ENCODE measurements at regions not wholly inside any gene's neighbourhood (a gene's known extent, or its start where the extent isn't known, plus 50 kb on each side); places are given as distances from the start of the nearest gene placed in this dataset.

DNA sequence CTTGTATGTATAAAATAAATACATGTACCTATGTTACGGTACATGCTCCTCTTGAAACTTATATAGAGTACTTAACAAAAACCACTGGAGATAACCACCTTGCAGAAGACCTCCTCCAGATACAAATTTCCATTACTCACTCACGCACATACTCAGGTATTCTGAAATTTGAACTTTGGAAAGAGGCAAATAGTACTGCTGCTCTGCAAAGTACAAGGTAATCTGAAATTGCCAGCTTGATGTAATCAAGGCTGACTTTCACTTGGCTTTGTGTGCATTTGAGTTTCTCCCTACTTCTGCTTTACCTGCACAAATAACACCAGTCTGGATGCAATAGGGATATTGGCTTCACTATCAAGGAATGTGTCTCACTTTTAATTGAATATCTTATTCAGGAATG, 123.6 kb downstream of the FOXA2 start:
- H3K4me1 ChIP-seq (ENCODE audit: control insufficient read depth, low read depth, low read length): peaks cover 18% of the 10 kb centered on the region
- peaks cover 73% of the 10 kb centered on the region for H3K27me3 ChIP-seq (ENCODE audit: control insufficient read depth, insufficient read depth, low read length)
- H3K36me3 ChIP-seq (ENCODE audit: control insufficient read depth, low read depth, low read length): no peaks in the 10 kb centered on the region
- H3K9me3 ChIP-seq (ENCODE audit: control insufficient read depth, low read depth, low read length): no peaks in the 10 kb centered on the region
- no peak overlapping the region for H3K4me3 ChIP-seq (ENCODE audit: low read length)
- H3K9ac ChIP-seq (ENCODE audit: low read length): no peak overlapping the region
- H3K27ac ChIP-seq (ENCODE audit: low read length): no peak overlapping the region

DNA sequence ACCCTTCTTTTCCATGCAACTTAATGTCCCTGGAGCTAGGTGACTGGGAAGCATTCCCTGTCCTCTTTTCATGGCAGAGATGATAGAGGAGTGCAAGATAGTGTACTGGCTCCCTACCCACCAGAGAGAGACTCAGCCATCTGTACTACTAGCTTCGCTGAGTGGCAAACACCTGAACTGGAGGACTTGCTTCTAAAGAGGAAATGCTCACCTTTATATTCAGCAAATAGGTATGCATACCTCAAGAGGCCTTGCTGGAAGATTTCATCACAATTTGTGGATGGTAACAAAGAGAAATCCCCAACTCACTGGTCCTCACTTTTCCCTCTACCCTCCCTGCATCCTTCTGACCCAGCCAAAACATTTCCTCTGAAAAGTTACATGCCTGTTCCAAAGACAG, 124.1 kb downstream of the FOXA2 start:
- Histone ChIP-seq H3K27me3 (ENCODE audit: control insufficient read depth, insufficient read depth, low read length) (peaks cover 74% of the 10 kb centered on the region), H3K4me3 (ENCODE audit: low read length) (no peak overlapping the region), H3K27ac (ENCODE audit: low read length) (no peak overlapping the region), H3K36me3 (ENCODE audit: control insufficient read depth, low read depth, low read length) (no peaks in the 10 kb centered on the region), H3K9me3 (ENCODE audit: control insufficient read depth, low read depth, low read length) (no peaks in the 10 kb centered on the region), H3K4me1 (ENCODE audit: control insufficient read depth, low read depth, low read length) (peaks cover 22% of the 10 kb centered on the region), H3K9ac (ENCODE audit: low read length) (no peak overlapping the region)

DNA sequence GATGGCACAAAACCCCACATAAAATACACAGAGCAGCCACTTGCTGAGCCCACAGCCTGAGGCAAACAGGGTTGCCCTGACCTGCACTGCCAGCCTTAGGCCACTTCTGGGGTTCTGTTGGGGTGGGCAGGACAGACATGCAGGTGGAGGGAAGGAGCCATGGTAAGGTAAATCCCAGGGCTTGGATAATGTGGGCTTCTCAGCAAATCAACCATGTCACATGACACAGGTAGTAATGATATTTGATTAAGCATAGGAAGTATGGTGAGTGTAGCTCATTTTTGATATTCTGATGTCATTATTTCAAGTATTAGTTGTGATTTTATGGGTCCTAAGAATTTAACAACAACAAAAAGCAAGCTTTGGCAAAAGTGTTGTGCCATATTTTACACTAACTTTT, 124.6 kb downstream of the FOXA2 start:
- no peaks in the 10 kb centered on the region for H3K9me3 ChIP-seq (ENCODE audit: control insufficient read depth, low read depth, low read length)
- H3K9ac ChIP-seq (ENCODE audit: low read length): no peak overlapping the region
- no peak overlapping the region for H3K4me3 ChIP-seq (ENCODE audit: low read length)
- H3K27ac ChIP-seq (ENCODE audit: low read length): no peak overlapping the region
- no peaks in the 10 kb centered on the region for H3K36me3 ChIP-seq (ENCODE audit: control insufficient read depth, low read depth, low read length)
- H3K27me3 ChIP-seq (ENCODE audit: control insufficient read depth, insufficient read depth, low read length): peaks cover 75% of the 10 kb centered on the region
- peaks cover 22% of the 10 kb centered on the region for H3K4me1 ChIP-seq (ENCODE audit: control insufficient read depth, low read depth, low read length)

DNA sequence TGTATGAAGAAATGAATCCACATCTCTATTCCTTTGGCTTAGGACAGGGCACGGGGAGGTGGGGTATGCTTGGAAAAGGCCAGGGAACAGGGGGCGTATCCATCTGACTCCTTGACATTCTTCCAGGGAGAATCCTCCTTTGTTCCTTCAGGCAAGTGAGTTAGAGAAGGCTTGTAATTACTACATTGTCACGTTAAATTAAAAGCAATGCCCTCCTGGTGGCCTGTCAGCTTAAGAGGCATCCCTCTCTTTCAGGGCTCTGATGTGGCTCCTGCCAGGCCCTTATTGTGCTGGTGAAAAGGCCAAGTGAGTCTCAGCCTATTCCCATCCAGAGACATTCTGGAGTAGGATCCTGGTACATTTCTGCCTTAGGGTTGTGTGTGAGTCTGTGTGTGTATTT, 128.3 kb downstream of the FOXA2 start:
- Histone ChIP-seq H3K9ac (ENCODE audit: low read length) (no peak overlapping the region), H3K27me3 (ENCODE audit: control insufficient read depth, insufficient read depth, low read length) (peaks cover 95% of the 10 kb centered on the region), H3K4me3 (ENCODE audit: low read length) (no peak overlapping the region), H3K27ac (ENCODE audit: low read length) (no peak overlapping the region), H3K36me3 (ENCODE audit: control insufficient read depth, low read depth, low read length) (no peaks in the 10 kb centered on the region), H3K9me3 (ENCODE audit: control insufficient read depth, low read depth, low read length) (no peaks in the 10 kb centered on the region), H3K4me1 (ENCODE audit: control insufficient read depth, low read depth, low read length) (peaks cover 12% of the 10 kb centered on the region)

DNA sequence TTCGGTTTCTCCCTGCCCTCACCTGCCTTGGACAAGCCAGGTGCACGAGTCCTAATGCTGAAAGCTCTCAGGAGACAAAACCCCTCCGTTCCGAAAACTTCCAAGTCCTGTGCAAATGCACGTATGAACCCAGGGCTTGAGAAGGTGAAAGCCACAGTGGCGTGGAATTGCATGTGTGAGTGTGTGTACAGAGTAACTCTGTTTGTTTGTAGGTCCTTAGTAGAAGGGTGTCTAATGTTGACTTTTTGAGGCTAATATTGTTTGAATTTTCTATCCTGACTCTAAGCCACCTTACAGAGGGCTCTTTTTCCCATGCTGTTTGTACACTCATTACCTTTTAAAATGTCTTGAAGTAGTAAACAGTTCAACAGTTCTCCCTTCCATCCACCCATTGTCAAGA, 129.1 kb downstream of the FOXA2 start:
- H3K27ac ChIP-seq (ENCODE audit: low read length): no peak overlapping the region
- peaks cover 99% of the 10 kb centered on the region for H3K27me3 ChIP-seq (ENCODE audit: control insufficient read depth, insufficient read depth, low read length)
- H3K36me3 ChIP-seq (ENCODE audit: control insufficient read depth, low read depth, low read length): no peaks in the 10 kb centered on the region
- H3K9ac ChIP-seq (ENCODE audit: low read length): no peak overlapping the region
- no peaks in the 10 kb centered on the region for H3K9me3 ChIP-seq (ENCODE audit: control insufficient read depth, low read depth, low read length)
- H3K4me1 ChIP-seq (ENCODE audit: control insufficient read depth, low read depth, low read length): peaks cover 12% of the 10 kb centered on the region
- H3K4me3 ChIP-seq (ENCODE audit: low read length): no peak overlapping the region

DNA sequence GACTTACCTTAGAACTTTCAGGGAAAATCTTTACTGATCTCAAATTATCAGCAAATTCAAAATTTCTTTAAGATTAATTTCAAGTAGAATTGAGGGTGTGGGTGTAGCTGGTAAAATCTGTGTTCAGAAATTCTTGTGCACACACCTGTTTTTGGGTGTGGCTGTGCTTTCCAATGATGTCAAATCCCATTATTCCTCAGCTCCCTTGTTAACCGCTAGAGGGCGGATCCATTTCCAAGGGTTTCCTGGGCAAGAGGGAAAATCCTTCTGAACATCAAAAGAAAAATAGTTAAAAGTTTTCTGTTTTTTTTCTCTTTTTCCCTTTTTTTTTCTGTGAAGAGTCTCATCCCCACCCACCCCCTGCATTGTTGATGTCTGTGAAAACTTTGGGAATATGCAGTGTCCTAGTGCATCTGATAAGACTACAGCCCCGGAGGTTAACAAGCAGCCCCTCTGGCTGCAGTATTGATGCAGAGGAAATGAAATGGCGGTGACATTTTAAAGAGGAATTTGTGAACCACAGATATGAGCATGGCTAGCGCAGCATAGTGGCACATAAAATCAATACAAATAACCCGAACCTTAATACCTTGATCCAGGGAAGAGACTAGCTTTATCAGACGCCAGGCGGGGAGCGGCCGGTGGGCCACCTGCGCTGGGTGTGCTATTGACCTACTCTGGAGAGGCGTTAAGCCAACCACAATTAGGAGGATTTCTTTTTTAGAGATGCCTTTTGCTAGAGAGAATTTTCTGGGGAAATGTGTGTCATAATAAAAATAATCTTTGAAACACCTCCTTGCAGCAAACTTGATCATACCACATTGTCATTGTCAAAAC, 130.9 kb downstream of the FOXA2 start:
- Histone ChIP-seq H3K9ac (ENCODE audit: low read length) (no peak overlapping the region), H3K27ac (ENCODE audit: low read length) (no peak overlapping the region), H3K27me3 (ENCODE audit: control insufficient read depth, insufficient read depth, low read length) (peaks cover 99% of the 10 kb centered on the region), H3K4me1 (ENCODE audit: control insufficient read depth, low read depth, low read length) (peaks cover 12% of the 10 kb centered on the region), H3K36me3 (ENCODE audit: control insufficient read depth, low read depth, low read length) (no peaks in the 10 kb centered on the region), H3K4me3 (ENCODE audit: low read length) (no peak overlapping the region), H3K9me3 (ENCODE audit: control insufficient read depth, low read depth, low read length) (no peaks in the 10 kb centered on the region)

DNA sequence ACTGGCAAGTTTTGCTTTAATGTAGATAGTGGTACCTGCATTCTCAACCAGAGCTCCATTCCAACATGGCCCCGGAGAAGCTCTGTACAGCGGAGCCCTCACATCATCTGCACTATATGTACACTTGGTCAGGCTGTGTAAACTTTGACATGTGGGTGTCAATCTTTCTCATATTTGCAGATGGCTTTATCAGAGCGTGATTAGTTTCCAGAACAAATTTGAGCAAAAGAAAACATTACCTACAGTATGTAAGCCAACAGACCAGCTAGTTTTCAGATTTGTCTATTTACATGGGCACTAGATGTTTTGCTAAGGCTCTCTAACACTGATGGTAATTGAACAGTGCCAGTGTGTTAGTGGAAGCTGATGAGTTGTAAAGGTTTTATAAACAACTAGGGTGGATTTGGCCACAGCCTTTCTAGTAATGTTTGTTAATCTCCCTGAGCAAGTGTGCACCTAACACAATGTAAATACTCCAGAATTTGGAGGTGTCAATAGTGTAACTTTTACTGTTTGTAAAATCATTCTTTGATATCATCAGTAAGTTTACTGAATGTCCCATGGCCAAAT, 131.8 kb downstream of the FOXA2 start:
- Histone ChIP-seq H3K36me3 (ENCODE audit: control insufficient read depth, low read depth, low read length) (no peaks in the 10 kb centered on the region), H3K27ac (ENCODE audit: low read length) (no peak overlapping the region), H3K27me3 (ENCODE audit: control insufficient read depth, insufficient read depth, low read length) (peaks cover 97% of the 10 kb centered on the region), H3K9me3 (ENCODE audit: control insufficient read depth, low read depth, low read length) (no peaks in the 10 kb centered on the region), H3K4me1 (ENCODE audit: control insufficient read depth, low read depth, low read length) (peaks cover 12% of the 10 kb centered on the region), H3K9ac (ENCODE audit: low read length) (no peak overlapping the region), H3K4me3 (ENCODE audit: low read length) (no peak overlapping the region)

DNA sequence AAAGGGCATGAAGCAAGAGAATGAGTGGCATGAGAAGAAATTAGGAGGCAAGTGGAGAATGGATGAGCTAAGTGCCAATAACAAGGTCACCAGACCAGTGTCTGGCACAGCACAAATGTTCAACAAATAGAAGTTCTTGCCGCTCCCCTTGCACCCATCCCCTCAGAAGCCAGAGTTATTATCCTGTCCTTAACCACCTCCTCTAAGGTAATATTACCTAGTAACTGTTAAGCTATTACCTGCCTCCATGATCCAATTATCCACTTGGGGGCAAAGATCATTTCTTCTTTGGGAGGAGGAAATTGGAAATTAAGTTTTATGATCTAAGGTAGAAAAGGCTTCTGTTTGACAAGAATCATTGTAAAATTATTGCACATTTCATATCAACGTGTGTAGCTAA, 133.8 kb downstream of the FOXA2 start:
- H3K27me3 ChIP-seq (ENCODE audit: control insufficient read depth, insufficient read depth, low read length): peaks cover 82% of the 10 kb centered on the region
- H3K9ac ChIP-seq (ENCODE audit: low read length): no peak overlapping the region
- no peak overlapping the region for H3K27ac ChIP-seq (ENCODE audit: low read length)
- no peaks in the 10 kb centered on the region for H3K36me3 ChIP-seq (ENCODE audit: control insufficient read depth, low read depth, low read length)
- no peaks in the 10 kb centered on the region for H3K9me3 ChIP-seq (ENCODE audit: control insufficient read depth, low read depth, low read length)
- no peak overlapping the region for H3K4me3 ChIP-seq (ENCODE audit: low read length)
- H3K4me1 ChIP-seq (ENCODE audit: control insufficient read depth, low read depth, low read length): peaks cover under 1% of the 10 kb centered on the region

DNA sequence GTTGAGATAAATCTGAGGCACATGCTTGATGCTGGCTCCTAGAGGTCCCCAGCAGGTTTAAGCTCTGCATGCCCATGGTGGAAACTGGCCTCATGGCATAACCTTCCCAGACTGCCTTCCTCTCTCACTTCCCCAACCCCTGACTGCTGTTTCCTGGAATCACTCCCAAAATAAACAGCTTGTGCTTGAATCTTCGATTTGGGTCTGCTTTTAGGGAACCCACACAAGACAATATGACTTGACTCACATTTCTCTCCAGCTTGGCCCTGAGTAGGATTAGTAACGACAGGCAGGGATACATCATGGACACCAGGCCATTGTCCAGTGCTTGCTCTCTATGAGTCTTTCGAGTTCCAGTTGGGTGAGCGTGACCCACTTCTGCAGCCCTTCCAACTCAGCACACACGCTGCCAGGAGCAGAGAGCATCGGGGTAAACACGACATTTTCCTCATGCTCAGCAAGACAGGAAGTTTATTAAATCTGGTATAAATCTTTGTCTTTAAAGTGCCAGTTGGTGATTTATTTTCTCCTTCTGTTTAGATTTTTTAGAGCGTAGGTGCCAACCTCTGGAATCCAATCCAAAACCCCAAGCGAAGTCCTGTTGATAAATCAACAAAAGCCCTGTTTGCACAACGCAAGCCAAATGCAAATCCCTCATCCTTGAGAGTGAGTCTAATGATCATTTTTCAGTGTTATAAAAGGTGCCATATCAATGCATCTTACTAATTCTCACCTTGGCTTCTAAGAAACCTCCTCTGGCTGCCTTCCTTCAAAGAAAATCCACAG, 135.0 kb downstream of the FOXA2 start:
- H3K9me3 ChIP-seq (ENCODE audit: control insufficient read depth, low read depth, low read length): no peaks in the 10 kb centered on the region
- no peak overlapping the region for H3K4me3 ChIP-seq (ENCODE audit: low read length)
- no peak overlapping the region for H3K27ac ChIP-seq (ENCODE audit: low read length)
- H3K36me3 ChIP-seq (ENCODE audit: control insufficient read depth, low read depth, low read length): no peaks in the 10 kb centered on the region
- H3K4me1 ChIP-seq (ENCODE audit: control insufficient read depth, low read depth, low read length): no peaks in the 10 kb centered on the region
- H3K9ac ChIP-seq (ENCODE audit: low read length): no peak overlapping the region
- peaks cover 71% of the 10 kb centered on the region for H3K27me3 ChIP-seq (ENCODE audit: control insufficient read depth, insufficient read depth, low read length)

DNA sequence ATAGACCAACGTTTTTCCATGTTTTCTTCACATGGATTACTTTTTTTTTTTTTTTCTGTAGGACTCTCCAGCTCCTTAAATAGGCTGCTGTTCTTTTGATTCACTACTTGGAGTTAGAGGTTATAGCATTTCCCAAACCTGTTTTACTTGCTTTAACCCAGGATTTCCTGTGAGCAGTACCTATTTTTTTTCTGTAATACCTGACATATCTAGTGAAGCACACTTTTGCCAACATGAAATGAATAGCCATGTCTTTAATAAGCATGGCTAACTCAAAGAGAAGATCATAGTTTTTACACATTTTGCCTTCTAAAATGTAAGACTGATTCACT, 137.0 kb downstream of the FOXA2 start:
- Histone ChIP-seq H3K36me3 (ENCODE audit: control insufficient read depth, low read depth, low read length) (no peaks in the 10 kb centered on the region), H3K27me3 (ENCODE audit: control insufficient read depth, insufficient read depth, low read length) (peaks cover 53% of the 10 kb centered on the region), H3K9ac (ENCODE audit: low read length) (no peak overlapping the region), H3K4me3 (ENCODE audit: low read length) (no peak overlapping the region), H3K4me1 (ENCODE audit: control insufficient read depth, low read depth, low read length) (no peaks in the 10 kb centered on the region), H3K27ac (ENCODE audit: low read length) (no peak overlapping the region), H3K9me3 (ENCODE audit: control insufficient read depth, low read depth, low read length) (no peaks in the 10 kb centered on the region)

DNA sequence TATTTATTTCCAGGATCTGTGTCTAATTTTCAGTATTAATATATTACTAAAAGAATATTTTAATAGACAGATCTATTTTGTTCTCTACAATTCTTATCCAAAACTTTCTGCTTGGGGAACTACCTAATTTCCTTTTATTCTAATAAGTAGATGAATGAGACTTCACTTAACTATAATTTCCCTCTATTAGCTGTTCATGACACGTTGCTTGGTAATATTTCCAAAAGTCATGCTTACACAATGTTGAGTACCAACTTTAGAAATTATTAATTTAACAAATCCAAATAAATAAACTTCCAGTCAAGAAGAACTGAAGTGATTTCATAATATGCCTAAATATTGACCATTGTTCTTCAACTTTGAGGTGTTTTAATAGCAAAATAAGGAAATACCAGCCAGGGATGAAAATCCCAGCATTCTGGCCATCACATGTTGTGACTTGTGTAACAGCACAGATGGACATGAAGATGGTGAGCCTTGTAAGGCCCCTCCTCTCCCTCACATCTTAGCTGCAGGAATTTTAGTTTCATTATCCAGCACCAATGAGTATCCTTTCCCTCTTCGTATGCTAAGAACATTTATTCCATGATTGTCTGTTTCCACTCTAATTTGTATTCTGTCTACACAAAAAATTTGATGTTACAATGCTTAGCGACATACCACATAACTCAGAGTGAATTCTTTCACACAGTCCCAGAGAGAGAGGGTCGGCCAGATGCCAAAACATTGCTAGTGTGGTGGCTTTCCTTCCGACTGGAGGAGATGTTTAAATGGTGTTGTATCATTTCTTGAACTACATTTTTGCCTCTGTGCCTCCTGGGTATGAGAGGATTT, 137.5 kb downstream of the FOXA2 start:
- H3K36me3 ChIP-seq (ENCODE audit: control insufficient read depth, low read depth, low read length): no peaks in the 10 kb centered on the region
- no peak overlapping the region for H3K9ac ChIP-seq (ENCODE audit: low read length)
- peaks cover 47% of the 10 kb centered on the region for H3K27me3 ChIP-seq (ENCODE audit: control insufficient read depth, insufficient read depth, low read length)
- H3K4me3 ChIP-seq (ENCODE audit: low read length): no peak overlapping the region
- no peaks in the 10 kb centered on the region for H3K4me1 ChIP-seq (ENCODE audit: control insufficient read depth, low read depth, low read length)
- no peak overlapping the region for H3K27ac ChIP-seq (ENCODE audit: low read length)
- H3K9me3 ChIP-seq (ENCODE audit: control insufficient read depth, low read depth, low read length): no peaks in the 10 kb centered on the region

All from iPS-18a (cell line).